K562 (cell line): ENCODE measurements at regions not wholly inside any gene's neighbourhood (a gene's known extent, or its start where the extent isn't known, plus 50 kb on each side); places are given as distances from the start of the nearest gene placed in this dataset.

Source experiments
- CC2D1A ChIP-seq: fragments of 450-650 bp; IDR thresholded peaks from 2 replicates; pipeline ENCODE4 v1.6.1; 2017; ENCODE audit warnings: mild to moderate bottlenecking
- CEBPB ChIP-seq: fragments of 450-650 bp; IDR thresholded peaks from 2 replicates; pipeline ENCODE4 v1.6.1; 2016; ENCODE audit warnings: missing genetic modification characterization, missing compliant biosample characterization
- FOXK1 ChIP-seq: sonication (generic); formaldehyde crosslinking; IDR thresholded peaks from 2 replicates; pipeline ENCODE4 v1.8.0; 2022; ENCODE audit warnings: missing genetic modification reagents, mild to moderate bottlenecking, borderline replicate concordance
- GTF2F1 ChIP-seq: IDR thresholded peaks from 2 replicates; pipeline ENCODE4 v1.6.1; 2011; ENCODE audit warnings: low read depth, low read length, improper control_type of control experiment
- PHB ChIP-seq: fragments of 250-450 bp; sonication (Bioruptor Pico); IDR thresholded peaks from 2 replicates; pipeline ENCODE4 v1.5.0; 2021
- RCOR1 ChIP-seq, 2 experiments: IDR thresholded peaks; 2 replicates each; pipeline ENCODE4 v1.6.1; 2012; ENCODE audit warnings: low read depth in 2 of 2, low read length in 2 of 2, borderline replicate concordance in 1 of 2, improper control_type of control experiment in 1 of 2
- TARDBP ChIP-seq: fragments of 450-650 bp; IDR thresholded peaks from 2 replicates; pipeline ENCODE4 v1.6.1; 2016
- ZNF12 ChIP-seq: sonication (generic); formaldehyde crosslinking; IDR thresholded peaks from 2 replicates; pipeline ENCODE4 v1.4.0; 2020; ENCODE audit warnings: mild to moderate bottlenecking, missing genetic modification reagents
- ZNF184 ChIP-seq: sonication (generic); formaldehyde crosslinking; IDR thresholded peaks from 2 replicates; pipeline ENCODE4 v1.5.0; 2020; ENCODE audit warnings: missing genetic modification reagents
- TF ChIP-seq, protein P1 (sequence below), 2 experiments: fragments of 450-650 bp in 1 of 2; sonication (generic) in 1 of 2; formaldehyde crosslinking; conservative IDR thresholded peaks; 2 replicates each; pipeline versions ENCODE4 v1.4.0 to v1.8.1; 2020 to 2022; ENCODE audit warnings: mild to moderate bottlenecking in 1 of 2, missing genetic modification reagents in 1 of 2
- TF ChIP-seq, protein P2 (sequence below): fragments of 250-450 bp; sonication (Bioruptor Pico); IDR thresholded peaks from 2 replicates; pipeline ENCODE4 v1.5.0; 2020; ENCODE audit warnings: mild to moderate bottlenecking, borderline replicate concordance

DNA sequence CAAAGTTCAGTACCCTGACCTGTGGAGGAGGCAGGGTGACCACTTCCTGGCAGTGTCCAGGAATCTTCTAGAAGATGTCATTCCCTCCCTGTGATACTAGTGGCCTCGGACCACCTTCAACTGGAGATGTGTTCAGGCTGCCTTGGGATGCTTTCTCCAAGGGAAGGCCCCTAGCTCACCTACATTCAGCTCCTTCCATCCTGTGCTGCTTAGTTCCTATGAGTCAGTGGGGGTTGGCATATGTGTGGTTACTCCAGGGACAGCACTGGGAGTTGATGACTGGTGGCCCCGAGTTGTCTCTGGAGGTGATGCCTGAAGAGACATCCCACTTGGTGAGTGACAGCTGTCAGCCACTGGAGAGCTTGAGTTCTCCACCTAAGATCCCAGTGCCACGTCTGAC is 81.8 kb upstream of the OR9Q1 start:
- no peak for TF ChIP-seq CEBPB
- no peak for TF ChIP-seq TARDBP
- no peak for TF ChIP-seq PHB (CRISPR knock-in tag)
- no peak for TF ChIP-seq GTF2F1
- TF ChIP-seq ZNF12 = no peak
- TF ChIP-seq RCOR1 (IDR thresholded peaks at IDR 0.05; ENCODE audit: borderline replicate concordance in 1 of 2, low read depth in 2 of 2, low read length in 2 of 2) = no peak
- TF ChIP-seq, protein P1, sequence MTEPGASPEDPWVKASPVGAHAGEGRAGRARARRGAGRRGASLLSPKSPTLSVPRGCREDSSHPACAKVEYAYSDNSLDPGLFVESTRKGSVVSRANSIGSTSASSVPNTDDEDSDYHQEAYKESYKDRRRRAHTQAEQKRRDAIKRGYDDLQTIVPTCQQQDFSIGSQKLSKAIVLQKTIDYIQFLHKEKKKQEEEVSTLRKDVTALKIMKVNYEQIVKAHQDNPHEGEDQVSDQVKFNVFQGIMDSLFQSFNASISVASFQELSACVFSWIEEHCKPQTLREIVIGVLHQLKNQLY (CRISPR knock-in tag; conservative IDR thresholded peaks at IDR 0.05) = no peak
- no peak for TF ChIP-seq CC2D1A
- TF ChIP-seq ZNF184 (CRISPR knock-in tag) = no peak
- TF ChIP-seq FOXK1 (CRISPR knock-in tag) = no peak
- TF ChIP-seq, protein P2, sequence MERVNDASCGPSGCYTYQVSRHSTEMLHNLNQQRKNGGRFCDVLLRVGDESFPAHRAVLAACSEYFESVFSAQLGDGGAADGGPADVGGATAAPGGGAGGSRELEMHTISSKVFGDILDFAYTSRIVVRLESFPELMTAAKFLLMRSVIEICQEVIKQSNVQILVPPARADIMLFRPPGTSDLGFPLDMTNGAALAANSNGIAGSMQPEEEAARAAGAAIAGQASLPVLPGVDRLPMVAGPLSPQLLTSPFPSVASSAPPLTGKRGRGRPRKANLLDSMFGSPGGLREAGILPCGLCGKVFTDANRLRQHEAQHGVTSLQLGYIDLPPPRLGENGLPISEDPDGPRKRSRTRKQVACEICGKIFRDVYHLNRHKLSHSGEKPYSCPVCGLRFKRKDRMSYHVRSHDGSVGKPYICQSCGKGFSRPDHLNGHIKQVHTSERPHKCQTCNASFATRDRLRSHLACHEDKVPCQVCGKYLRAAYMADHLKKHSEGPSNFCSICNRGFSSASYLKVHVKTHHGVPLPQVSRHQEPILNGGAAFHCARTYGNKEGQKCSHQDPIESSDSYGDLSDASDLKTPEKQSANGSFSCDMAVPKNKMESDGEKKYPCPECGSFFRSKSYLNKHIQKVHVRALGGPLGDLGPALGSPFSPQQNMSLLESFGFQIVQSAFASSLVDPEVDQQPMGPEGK (CRISPR knock-in tag) = no peak
